Hypothalamus (tissue), 51 donors: ENCODE measurements at regions not wholly inside any gene's neighbourhood (a gene's known extent, or its start where the extent isn't known, plus 50 kb on each side); places are given as distances from the start of the nearest gene placed in this dataset.

Source experiments
- DNase-seq, 51 donors: peaks; one replicate each; lab custom pipeline; 2025; lab: John Stamatoyannopoulos, UW

DNA sequence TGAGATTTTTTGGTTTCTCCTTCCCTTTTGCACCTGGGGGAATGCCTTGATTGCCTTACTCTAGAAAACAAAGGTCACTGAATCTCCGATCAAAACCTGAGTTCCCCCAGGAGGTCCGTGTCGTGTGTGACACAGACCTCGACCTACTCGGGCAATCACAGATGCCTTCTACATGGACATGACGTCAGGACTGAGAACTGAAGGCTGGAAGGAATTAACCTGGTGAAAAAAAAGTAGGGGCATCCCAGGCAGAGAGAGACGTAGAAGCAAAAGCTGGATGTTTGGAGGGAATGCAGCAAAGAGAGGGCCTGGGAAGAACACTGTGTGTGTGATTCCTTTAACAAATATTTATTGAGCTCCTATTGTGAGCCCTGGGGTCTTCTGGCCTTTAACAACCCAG, 178.0 kb downstream of the PRDM2 start:
- DNase-seq, result no peak

DNA sequence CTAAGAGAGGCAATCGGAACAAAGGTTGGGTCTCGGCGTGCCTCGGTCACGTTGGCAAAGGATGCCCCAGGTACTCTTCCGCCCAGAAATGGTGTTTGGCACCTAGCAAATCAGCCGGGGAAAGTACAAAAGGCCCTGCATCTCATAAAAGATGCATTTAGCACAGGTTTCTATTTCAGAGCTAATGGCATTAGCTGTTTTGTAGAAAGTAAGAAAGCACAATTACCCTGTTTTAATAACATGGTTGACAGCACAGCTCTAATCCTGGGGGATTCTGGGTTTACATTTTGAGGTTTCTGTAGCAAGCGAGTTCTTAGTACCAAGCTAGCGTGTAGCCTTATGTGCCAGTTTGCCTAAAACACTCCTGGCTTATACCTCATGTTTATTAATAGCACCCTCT, 178.5 kb downstream of the PRDM2 start:
- DNase-seq, result no peak

DNA sequence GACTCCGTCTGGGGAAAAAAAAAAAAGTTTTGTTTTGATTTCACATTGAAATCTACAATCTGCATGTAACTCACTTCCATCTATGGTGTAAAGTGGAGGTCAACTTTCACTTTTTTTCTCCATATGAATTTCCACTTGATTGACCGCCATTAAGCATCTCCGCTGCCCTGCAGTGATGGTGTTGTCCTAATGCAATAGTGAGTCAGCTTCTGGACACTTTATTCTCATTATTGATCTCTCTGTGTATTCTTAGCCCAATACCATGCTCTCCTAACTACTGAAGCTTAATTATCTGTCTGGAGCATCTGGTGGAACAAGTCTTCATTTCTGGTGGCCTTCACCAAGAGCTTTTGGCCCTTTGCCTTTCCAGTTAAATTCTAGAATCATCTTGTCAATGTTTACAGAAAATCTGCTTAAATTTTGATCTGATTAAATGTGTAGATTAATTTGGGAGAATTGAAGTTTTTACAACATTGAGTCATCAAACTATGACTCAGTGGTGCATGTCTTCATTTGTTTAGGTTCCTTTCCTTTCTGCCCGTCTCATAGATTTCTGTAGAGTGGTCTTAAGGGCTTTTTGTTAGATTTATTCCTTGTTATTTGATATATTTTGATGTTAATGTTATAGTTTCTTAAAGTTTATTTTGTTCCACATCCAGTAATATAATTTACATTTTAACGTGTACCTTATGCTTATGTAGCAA, 181.5 kb downstream of the PRDM2 start:
- no peak for DNase-seq

DNA sequence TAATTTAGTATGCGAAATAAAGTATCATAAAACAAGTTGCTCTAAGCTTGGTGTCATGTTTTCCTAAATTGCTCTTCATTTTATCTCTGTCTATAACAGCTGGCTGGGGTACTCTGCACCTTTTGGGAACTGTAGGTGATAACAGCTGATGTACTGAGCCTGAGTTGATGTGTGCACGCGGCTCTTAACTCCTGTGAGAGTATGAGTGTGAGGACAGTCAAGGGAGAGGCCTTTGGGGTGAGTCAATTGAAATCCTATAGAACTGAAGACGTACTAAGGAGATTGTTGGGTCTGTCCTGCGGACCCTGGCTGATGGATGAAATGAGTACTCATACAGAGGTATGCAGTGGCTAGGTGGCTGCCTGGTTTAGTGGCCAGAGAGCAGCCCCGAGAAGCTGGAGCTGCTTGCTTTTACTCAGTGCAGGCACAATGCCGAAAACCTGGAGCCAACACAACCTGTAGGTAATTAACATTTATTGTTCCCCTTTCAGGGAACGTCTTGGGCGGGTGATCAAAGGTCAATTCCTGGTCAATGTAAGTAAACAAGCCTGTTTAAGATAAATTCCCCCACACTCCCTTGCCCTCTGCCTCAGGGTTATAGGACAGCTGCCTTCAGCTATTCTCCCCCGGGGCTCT, 188.5 kb downstream of the PRDM2 start:
- DNase-seq, result no peak

DNA sequence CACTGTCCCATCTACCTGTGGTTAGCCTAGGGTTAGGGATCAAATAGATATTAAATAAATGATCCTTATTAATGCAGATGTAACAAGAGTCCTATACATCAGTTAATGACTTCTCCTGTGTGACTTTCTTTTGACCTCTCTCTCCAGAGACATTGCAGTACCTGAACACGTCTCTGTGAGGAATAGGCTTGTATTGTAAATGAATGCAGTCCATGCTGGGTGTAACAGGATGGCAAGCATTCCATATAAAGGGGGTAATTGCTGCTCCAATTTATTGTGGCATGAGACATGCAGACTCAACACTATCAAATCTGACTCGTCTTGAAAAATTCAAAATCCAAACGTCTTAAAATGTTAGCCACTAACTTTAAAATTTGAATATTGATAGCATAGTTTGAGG, 189.5 kb downstream of the PRDM2 start:
- DNase-seq, result no peak

DNA sequence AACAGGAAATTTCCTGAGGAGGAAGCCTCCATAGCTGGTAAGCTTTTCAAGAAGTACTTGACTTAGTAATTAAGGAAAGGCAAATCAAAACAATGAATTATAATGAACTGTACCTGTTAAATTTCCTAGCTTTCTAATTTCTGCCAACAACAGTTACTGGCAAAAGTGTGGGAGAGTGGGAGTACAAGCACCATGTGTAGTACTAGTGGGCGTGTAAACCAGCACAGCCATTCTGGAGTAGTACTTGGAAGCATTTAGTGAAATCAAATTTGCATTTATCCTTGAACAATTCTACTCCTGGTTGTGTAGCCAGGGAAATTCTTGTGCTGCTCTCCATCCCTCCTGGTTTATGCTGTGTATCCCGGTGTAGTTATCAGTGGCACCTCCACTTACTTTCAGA, 190.8 kb downstream of the PRDM2 start:
- DNase-seq, result no peak

DNA sequence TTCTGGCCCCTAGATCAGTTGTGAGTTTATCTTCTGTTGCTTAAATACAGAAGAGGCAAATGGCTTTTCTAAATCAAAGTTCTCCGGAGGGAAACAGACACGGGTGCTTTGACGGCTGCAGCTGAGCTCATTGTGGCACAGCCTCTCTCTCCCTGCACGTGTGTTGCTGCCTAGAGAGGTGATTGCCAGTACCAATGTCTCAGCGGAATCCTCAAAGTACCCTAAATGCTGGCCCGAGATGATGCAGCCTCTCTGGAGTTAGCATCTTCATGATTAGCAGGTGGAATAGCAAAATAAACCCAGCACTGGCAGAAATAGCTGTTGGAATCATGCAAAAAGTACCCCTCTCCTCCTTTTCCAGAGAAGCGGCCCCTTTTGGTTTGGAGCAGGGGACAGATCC, 192.2 kb downstream of the PRDM2 start:
- DNase-seq, result peak in 1 of 51 donors; percentile 18

DNA sequence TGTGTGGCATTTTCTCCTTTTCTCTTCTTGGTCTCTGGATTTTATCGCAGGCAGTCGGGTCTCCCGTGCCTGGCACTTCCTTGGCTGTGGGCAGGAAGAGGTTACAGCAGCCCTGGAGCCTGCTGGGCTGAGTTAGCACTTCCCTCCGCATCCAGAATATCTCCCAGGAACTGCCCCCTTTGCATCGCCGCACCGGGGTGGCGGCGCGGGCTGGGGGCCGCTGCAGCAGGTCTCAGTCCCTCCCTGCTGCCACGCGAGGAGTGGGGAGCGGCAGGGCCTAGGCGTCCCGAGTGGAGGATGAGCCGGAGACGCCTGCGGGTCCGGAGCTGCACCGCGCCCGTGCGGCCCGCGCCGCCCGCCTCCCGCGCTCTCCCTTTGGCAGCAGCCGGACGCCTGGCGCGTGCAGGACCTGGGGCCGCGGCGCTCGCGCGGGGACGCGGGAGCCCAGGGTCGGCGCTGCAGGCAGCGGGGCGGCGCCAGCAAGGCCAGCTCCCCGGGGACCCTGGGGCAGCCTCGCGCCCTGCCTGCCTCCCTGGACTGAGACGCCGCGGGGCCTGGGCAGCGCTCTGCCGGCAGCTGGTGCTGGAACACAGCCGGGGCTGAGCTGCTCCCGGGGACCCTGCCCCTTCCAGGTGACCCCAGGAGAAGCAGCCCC, 192.8 kb downstream of the PRDM2 start:
- peak in 13 of 51 donors; percentile 6 to 56 (median 27) for DNase-seq

DNA sequence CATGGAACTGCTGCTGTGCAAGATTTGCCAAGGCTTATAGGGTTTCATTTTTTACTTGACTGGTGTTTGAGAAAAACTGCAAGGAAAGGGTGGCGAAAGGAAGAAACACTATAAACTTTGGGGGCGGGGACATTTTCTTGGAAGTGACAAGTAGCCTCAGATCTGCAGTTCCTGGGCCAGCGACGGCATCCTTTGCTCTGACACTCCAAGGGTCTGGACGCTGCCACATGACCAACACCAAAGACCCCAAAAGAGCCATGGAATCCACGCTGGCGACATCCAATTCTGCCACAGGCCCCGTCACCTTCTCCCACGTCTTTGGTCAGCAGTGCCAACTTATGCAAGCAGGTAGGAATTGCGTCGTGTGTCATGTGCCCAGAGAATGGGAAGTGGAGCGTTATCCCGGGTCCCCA, 193.4 kb downstream of the PRDM2 start:
- DNase-seq, result peak in 3 of 51 donors; percentile 6 to 26 (median 7)

DNA sequence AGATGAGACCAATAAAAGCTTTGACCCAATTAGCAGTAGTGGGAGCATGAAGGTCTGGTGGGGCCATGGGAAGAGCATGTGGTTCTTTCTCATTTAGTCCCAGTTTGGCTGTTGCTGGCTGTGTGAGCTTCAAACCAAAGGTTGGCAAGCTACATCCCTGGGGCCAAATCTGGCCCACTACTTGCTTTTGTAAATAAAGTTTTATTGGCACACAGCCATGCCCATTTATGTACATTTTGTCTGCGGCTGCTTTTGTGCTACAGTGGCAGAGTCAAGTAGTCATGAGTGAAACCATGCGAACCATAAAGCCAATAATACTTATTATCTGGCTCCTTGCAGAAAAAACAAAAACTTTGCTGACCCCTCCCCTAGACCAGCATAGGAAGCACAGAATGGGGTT, 196.9 kb downstream of the PRDM2 start:
- DNase-seq, result no peak

DNA sequence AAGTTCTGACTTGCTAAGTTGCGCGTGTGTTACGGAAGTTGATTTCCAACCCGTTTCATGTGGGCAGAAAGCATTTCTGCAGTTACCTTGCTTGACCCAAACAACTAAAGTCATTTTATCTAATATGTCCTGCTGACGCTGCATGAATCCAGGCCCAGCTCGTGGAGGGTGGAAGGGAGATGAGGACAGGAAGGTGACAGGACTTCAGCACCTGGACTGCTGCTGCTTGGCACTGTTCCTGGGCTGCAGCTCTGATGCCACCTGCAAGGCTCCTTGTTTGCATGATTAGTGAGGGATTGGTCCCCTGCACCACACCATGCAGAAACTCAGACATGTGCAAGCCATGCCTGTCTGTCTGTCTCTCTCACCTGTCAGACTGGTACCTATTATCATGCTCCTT, 198.4 kb downstream of the PRDM2 start:
- DNase-seq, result no peak

DNA sequence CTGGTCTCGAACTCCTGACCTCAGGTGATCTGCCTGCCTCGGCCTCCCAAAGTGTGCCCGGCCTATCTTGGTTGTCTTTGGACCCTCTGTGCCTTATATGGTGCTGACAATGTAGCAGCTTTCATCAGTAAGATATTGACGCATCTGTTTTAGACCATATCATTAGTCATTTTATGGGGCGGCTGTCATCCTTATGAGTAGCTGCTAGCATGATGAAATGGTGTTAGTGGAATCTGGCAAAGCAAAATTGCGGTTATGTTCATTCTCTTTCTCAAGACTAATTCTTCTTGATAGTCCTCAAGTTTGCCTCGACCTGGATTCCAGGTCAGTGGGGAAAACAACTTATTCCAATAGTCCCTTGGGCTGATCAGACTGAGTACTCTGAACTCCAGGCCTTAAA, 199.9 kb downstream of the PRDM2 start:
- no peak for DNase-seq

DNA sequence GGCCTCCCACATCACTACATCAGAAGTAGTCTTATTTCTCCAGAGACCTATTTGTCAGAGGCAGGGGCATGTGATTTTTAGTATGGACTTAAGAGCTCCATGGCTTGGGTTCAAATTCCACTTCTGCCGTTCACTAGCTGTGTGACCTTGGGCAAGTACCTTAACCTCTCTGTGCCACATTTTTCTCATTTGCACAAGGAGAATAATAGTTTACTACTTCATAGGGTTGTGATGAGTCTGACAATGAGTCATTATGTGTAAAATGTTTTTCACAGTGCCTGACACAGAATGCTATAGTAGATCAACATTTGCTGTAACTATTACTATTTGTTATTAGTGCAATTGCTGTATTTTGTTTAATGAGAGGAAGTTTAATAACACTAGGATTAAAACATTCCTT, 200.6 kb downstream of the PRDM2 start:
- no peak for DNase-seq

DNA sequence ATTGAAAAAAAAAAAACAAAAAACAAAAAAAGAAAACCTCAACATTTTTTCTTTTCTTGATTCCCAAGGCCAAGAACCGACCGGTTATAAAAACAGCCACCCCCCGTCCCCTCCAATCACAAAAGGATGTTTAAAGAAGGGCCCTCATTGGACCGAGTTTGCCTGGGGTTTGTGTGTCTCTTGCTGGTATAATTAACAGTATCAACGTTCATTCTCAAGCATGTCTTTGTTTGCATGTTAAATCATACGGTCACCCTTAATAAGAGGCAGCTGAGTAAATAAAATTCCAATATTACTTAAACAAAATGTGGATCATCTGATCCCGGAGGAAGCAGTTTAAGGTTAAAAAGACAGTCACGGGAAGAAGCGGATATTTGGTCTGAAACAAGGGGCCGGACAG, 201.1 kb downstream of the PRDM2 start:
- no peak for DNase-seq

DNA sequence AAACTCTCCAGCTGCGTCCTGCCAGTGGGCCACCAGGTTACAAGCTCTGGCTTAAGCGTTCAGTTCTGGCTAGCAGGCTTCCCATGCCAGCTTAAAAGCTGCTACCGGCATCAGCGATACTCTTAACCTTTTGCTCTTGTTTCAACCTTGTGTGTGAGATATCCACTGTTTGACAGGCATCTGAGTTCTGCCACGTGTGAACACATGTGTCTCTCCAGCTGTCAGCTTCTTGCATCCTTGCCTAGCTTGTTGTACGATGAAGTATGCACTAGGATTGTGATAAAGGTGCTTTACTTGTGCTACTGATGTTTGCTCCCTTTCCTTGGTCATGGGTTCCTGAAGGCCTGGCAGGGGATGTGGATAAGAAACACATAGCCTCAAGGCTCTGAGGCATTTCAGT, 201.6 kb downstream of the PRDM2 start:
- no peak for DNase-seq

DNA sequence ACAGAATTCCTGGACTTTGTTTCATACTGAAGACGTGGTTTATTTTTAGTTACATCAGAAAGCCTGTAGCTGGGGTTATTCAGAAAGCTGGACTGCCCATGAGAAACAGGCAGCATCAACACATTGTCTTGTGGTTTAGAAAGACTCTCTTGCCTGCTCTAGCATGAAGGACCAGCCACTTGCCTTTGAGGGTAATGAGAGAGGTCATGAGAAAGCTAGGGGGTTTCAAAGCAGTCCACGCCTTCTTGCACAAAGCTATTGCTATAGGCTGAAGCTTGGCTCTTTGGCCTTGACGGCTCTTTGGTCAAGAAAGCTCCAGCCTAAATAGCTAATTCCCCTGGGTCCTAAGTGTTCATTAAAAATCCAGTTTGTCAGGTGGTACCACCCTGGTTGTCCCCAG, 208.1 kb downstream of the PRDM2 start:
- no peak for DNase-seq

DNA sequence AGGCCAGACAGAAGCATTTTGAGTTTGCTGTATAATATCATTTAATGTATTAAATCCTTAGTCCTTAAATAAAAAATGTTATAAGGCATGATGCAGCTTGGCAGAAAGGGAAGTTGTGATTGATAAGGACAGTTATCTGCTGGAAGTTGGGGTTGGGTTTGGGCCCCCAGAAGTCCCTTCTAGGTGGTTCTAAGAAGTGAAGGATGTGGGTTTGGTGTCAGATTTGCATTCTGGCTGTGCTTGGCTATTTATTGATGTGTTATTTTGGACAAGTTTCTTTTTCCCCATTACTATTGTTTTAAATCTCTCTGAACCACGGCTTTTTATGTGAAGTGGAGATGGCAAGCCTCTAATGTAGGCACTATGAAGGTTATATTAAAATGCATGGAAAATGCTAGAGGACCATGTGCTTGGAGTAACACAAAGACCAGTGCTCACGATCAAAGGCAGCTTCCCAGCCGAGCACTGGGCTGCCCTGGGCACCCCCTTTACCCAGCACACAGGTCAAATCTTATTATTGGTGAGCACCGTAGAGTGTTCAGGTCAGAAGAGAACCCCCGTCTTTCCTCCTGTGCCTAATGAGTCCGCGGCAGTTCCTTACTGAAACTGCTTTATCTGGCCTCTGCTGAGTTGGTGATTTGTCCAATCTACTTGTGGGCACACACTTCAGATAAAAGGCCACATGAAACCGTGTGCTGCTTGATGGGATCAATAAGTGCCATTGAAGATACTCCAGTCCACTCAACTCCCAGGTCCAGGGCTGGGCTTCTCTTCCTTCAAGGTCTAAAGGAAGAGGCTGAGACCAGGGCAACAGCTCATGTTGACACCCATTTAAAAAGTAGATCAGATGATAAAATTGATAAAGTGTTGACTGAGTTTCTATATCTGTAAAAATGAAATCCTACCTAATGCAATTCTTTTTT, 212.0 kb downstream of the PRDM2 start:
- DNase-seq, result no peak

DNA sequence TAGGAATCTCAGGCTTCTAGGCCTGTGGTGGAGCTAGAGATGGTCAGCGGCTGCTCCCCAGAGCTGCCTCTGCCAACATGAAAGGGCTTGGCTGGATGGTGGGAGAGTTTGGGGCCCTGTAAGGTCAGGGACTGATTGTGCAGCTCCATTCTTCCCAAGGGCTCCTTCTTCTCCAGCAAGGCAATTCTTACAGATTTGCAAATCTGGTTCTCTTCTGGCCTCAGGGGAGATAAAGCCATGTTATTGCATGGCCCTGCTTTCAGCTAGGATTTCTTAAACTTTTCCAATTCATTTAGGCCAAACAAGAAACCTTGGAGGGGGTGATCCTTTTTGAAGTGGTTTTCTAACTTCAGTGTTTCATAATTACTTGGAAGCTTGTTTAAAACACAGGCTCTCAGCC, 213.4 kb downstream of the PRDM2 start:
- DNase-seq, result no peak

DNA sequence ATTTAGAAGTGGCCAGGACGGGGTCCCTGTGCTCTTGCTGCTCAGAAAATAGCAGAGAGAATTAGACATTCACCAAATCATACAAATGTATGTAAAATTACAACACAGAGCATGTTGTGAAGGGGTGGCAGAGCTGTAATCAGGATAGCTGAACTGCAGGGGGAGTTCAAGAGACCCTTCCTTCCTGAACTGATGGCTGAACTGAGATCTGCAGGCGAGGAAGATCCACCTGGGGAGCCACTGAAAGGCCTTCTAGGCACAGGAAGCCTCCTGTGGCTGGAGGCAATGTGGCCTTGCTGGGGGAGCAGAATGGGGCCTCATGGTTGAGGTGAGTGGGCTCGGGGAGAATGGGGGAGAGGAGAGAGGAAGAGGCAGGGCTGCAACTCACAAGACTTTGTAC, 216.5 kb downstream of the PRDM2 start:
- no peak for DNase-seq

DNA sequence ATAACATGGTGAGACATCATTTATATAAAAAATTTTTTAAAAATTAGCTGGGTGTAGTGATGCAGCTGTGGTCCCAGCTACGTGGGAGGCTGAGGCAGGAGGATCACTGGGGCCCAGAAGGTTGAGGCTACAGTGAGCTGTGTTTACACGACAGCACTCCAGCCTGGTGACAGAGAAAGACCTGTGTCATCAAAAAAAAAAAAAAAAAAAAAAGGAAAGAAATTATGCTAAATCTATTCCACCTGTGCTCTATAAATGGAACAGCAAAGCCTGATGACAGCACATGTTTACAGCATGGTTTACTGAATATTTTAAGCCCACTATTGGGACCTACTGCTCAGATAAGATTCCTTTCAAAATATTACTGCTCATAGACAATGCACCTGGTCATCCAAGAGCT, 217.6 kb downstream of the PRDM2 start:
- no peak for DNase-seq

DNA sequence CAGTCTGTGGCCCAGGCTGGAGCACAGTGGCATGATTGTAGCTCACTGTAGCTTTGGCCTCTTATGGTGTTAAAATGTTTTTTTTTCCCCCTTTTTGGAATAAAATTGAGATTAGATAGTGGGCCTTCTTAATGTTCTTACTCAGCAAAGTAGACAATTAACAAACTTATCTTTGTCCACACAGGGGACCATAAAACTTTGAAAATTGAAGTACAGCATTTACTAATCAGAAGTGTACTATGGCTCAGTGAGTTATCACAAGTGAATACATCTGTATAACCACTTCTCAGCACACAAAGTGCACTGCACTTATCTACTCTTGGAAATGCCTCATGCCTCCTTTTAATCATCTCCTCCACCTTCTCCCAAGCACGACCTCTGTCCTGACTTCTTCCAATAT, 218.9 kb downstream of the PRDM2 start:
- no peak for DNase-seq
